ENCODE measurements at regions not wholly inside any gene's neighbourhood (a gene's known extent, or its start where the extent isn't known, plus 50 kb on each side); places are given as distances from the start of the nearest gene placed in this dataset.

DNA sequence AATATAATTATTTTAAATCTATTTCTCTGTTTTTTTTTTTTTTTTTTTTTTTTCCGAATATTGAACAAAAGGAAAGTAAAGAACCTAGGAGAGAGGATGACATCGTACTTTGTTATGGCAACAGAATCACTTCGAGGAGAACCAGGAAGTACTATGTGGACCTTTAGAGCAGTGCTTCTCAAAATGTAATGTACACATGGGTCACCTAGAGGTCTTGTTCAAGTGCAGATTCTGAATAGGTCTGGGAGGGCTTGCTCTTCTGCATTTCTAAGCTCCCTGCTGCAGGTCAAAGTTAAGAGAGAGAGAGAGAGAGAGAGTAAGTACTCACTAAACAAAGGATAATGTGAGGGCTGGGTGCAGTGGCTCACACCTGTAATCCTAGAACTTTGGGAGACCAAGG, 419.5 kb upstream of the TENM4 start:
- Histone ChIP-seq H3K27ac (no peak overlapping the region), H3F3A (ENCODE audit: low read depth) (no peaks in the 10 kb centered on the region), H3K9me3 (ENCODE audit: low read depth) (no peaks in the 10 kb centered on the region), H3K79me2 (ENCODE audit: low read depth) (no peaks in the 10 kb centered on the region), H3K36me3 (no peaks in the 10 kb centered on the region), H3K4me1 (no peaks in the 10 kb centered on the region), H3K27me3 (no peaks in the 10 kb centered on the region), H2AFZ (replicated peaks) (no peak overlapping the region), H4K20me1 (ENCODE audit: low read depth) (no peaks in the 10 kb centered on the region), H3K4me3 (no peak overlapping the region), H3K4me2 (no peak overlapping the region), H3K9ac (no peak overlapping the region)
- Mint-ChIP-seq H3K27ac (no peak overlapping the region), H3K9me3 (no peaks in the 10 kb centered on the region), H3K27me3 (ENCODE audit: insufficient read depth, low read depth) (peaks cover 3% of the 10 kb centered on the region), H3K4me3 (no peak overlapping the region), H3K36me3 (no peaks in the 10 kb centered on the region), H3K4me1 (no peaks in the 10 kb centered on the region)
- TF ChIP-seq EZH2 (IDR thresholded peaks at IDR 0.05) (no peak), EZH2phosphoT487 (IDR thresholded peaks at IDR 0.05) (no peak), CTCF (IDR thresholded peaks at IDR 0.05) (no peak)
- DNase-seq (ENCODE audit: low spot score) = no peak

- H3K4me1 ChIP-seq = no peaks in the 10 kb centered on the region
- no peaks in the 10 kb centered on the region for H3K36me3 ChIP-seq
- Mint-ChIP-seq H3K27me3 (ENCODE audit: insufficient read depth, low read depth) (peaks cover 2% of the 10 kb centered on the region), H3K27ac (no peak overlapping the region), H3K4me1 (no peaks in the 10 kb centered on the region), H3K36me3 (no peaks in the 10 kb centered on the region), H3K9me3 (no peaks in the 10 kb centered on the region), H3K4me3 (no peak overlapping the region)
- no peaks in the 10 kb centered on the region for H3K9me3 ChIP-seq (ENCODE audit: low read depth)
- no peak overlapping the region for H3K4me3 ChIP-seq
- no peak overlapping the region for H2AFZ ChIP-seq (replicated peaks)
- no peaks in the 10 kb centered on the region for H3F3A ChIP-seq (ENCODE audit: low read depth)
- no peak overlapping the region for H3K9ac ChIP-seq
- no peaks in the 10 kb centered on the region for H4K20me1 ChIP-seq (ENCODE audit: low read depth)
- no peaks in the 10 kb centered on the region for H3K27me3 ChIP-seq
- no peak for DNase-seq (ENCODE audit: low spot score)
- no peaks in the 10 kb centered on the region for H3K79me2 ChIP-seq (ENCODE audit: low read depth)
- H3K27ac ChIP-seq = no peak overlapping the region
- H3K4me2 ChIP-seq = no peak overlapping the region
- TF ChIP-seq EZH2 (IDR thresholded peaks at IDR 0.05) = no peak
- no peak for TF ChIP-seq EZH2phosphoT487 (IDR thresholded peaks at IDR 0.05)
- TF ChIP-seq CTCF (IDR thresholded peaks at IDR 0.05) = no peak
Observed at GRCh38 chr11:79857377-79858214, 416.8 kb upstream of the TENM4 start.

DNA sequence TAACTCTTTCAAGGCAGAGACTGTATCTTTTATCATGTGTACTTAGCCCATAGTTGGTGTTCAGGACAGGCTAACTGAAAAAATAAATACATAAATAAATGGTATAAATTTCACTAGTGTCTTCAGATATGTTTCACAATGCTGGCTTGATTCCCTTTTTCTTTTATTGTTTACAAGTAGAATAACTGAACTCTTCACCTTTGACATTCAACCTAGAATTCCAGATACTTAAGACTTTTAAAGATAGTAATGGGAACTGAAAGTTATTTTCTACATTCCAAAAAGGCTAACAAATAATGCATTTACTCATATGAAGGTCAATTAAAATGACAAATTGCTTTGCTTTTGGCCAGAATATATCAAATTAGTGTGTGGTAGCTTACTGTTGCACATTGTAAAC, 411.3 kb upstream of the TENM4 start:
- Histone ChIP-seq H3F3A (ENCODE audit: low read depth) (no peaks in the 10 kb centered on the region), H4K20me1 (ENCODE audit: low read depth) (no peaks in the 10 kb centered on the region), H3K9me3 (ENCODE audit: low read depth) (no peaks in the 10 kb centered on the region), H3K27ac (no peak overlapping the region), H3K4me1 (no peaks in the 10 kb centered on the region), H3K27me3 (no peaks in the 10 kb centered on the region), H3K79me2 (ENCODE audit: low read depth) (no peaks in the 10 kb centered on the region), H3K9ac (no peak overlapping the region), H2AFZ (replicated peaks) (no peak overlapping the region), H3K36me3 (no peaks in the 10 kb centered on the region), H3K4me3 (no peak overlapping the region), H3K4me2 (no peak overlapping the region)
- DNase-seq (ENCODE audit: low spot score) = no peak
- no peaks in the 10 kb centered on the region for H3K4me1 Mint-ChIP-seq
- TF ChIP-seq EZH2 (IDR thresholded peaks at IDR 0.05) = no peak
- TF ChIP-seq EZH2phosphoT487 (IDR thresholded peaks at IDR 0.05) = no peak
- TF ChIP-seq CTCF (IDR thresholded peaks at IDR 0.05) = no peak
- H3K9me3 Mint-ChIP-seq = no peaks in the 10 kb centered on the region
- H3K36me3 Mint-ChIP-seq = no peaks in the 10 kb centered on the region
- H3K27me3 Mint-ChIP-seq (ENCODE audit: insufficient read depth, low read depth) = peaks cover 2% of the 10 kb centered on the region
- no peak overlapping the region for H3K27ac Mint-ChIP-seq
- H3K4me3 Mint-ChIP-seq = no peak overlapping the region

All from neural progenitor cell (in vitro differentiated cells).